Stimulated activated CD8-positive, alpha-beta memory T cell treated with anti-CD3 and anti-CD28 coated beads, Interleukin-4, amount 100 ng/mL, for 24 hours (primary cell): ENCODE measurements at regions not wholly inside any gene's neighbourhood (a gene's known extent, or its start where the extent isn't known, plus 50 kb on each side); places are given as distances from the start of the nearest gene placed in this dataset.

ENCODE experiments used
- DNase-seq: peaks from one replicate; pipeline ENCODE4 v3.0.0-alpha.2; 2020; ENCODE audit warnings: low read depth

- no peak for DNase-seq
Observed at GRCh38 chr2:177021706-177022343, 190.8 kb upstream of the HNRNPA3 start.

GRCh38 chr2:177024765-177025164, 187.8 kb upstream of the HNRNPA3 start:
- DNase-seq, result no peak

- no peak for DNase-seq
Observed at GRCh38 chr2:177026253-177026652, 186.3 kb upstream of the HNRNPA3 start.

- no peak for DNase-seq
Observed at GRCh38 chr2:177026956-177027355, 185.6 kb upstream of the HNRNPA3 start.

- no peak for DNase-seq
Observed at GRCh38 chr2:177028296-177028695, 184.3 kb upstream of the HNRNPA3 start.

GRCh38 chr2:177029075-177029474, 183.5 kb upstream of the HNRNPA3 start:
- no peak for DNase-seq

- no peak for DNase-seq
Observed at GRCh38 chr2:177029501-177029900, 183.1 kb upstream of the HNRNPA3 start.

DNA sequence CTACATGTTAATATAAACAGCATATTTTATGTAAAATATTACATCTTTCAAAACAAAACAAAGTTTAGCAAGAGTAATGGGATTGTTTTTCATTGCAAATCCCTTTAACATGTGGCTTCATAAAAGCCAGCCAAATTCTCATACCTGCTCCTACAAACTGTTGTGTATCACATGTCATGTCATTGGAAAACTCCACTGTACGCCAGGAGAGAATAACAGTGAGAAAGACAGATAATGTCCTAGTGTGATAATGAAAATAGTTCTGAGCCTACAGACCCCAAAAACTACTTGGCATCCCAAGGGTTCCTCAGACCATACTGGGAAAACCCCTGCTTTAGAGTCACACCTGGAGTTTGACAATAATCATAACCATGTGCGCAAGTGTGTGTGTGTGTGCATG, 182.7 kb upstream of the HNRNPA3 start:
- no peak for DNase-seq

GRCh38 chr2:177030451-177031105, 182.0 kb upstream of the HNRNPA3 start:
- no peak for DNase-seq

- DNase-seq, result no peak
Observed at GRCh38 chr2:177031438-177032180, 181.0 kb upstream of the HNRNPA3 start.

GRCh38 chr2:177036747-177037146, 175.8 kb upstream of the HNRNPA3 start:
- DNase-seq, result no peak

DNA sequence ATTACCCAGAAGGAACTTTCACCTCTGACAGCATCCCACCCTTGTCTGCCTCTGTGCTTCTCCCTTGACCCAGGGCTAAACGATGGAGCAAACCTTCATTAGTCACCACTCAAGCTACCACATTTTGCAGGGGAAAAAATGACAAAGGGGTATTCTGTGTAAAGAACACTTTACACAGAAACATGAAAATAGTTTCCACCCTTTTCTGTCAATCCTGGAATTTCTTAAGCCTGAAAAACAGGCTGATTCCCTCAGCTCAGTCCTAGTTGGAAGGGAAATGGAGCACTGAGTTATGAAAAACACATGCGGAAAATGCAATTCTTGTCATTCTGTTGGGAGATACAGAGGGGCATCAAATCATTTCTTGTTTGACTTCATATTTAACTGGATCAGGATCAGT, 175.0 kb upstream of the HNRNPA3 start:
- DNase-seq, result no peak

- DNase-seq, result no peak
Observed at GRCh38 chr2:177038787-177039484, 173.7 kb upstream of the HNRNPA3 start.

GRCh38 chr2:177042311-177042710, 170.3 kb upstream of the HNRNPA3 start:
- DNase-seq, result no peak

DNA sequence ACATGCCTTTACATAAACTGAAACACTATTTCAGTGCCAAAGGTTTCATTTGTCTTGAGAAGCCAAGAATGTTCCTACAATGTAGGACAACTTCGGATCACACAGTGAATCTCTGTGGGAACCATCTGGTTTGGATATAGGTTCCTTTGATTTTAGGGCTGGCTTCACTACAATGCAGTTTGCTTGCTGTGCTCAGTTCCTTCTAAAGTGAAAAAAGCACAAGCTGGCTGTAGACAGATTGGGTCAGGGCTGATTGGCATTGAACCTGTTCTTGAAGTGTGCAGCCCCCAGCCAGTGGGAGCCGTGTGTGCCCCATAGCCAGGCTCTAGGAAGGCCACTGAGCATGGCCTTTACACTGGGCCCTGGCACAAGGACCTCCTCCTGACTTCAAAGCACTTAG, 167.9 kb upstream of the HNRNPA3 start:
- no peak for DNase-seq

DNA sequence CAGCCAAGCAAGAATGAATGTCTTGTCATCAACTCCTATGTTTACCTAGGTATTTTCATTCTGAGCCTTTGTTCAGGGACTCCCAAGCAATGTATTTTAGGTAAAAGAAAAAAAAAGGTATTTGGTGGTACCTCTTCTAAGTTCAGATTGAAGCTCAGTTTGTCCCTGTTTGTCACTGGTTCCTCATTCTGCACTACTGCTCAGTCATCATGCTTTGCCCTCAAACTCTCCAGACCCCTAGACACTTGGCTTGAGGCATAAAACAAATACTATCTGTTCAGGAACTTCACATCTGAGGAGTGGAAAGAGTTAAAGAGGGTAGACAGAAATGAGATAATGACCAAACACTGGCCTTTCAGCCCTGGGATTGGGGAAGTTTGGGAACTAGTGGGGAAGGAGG, 163.6 kb upstream of the HNRNPA3 start:
- no peak for DNase-seq

GRCh38 chr2:177051278-177051677, 161.3 kb upstream of the HNRNPA3 start:
- DNase-seq, result no peak

- DNase-seq, result no peak
Observed at GRCh38 chr2:177052471-177052870, 160.1 kb upstream of the HNRNPA3 start.

DNA sequence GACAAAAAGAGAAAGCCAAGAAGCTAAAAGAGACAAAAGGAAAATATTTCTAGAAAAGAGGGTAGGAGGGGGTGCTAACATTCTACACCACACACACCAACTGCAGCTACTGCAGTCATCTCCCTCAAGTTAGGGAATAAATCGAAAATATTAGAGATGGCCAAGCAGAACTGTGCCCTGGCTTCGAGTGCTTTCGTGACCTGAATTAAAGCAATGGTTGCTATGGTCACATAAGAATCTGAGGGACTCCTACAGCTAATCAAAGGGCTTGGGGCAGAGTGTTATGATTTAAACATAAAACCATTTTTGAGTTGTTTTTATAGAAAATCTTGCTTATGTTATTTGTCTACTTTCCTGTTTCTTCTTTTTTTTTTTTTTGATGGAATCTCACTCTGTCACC, 159.6 kb upstream of the HNRNPA3 start:
- no peak for DNase-seq

- DNase-seq, result no peak
Observed at GRCh38 chr2:177053716-177054115, 158.9 kb upstream of the HNRNPA3 start.

DNA sequence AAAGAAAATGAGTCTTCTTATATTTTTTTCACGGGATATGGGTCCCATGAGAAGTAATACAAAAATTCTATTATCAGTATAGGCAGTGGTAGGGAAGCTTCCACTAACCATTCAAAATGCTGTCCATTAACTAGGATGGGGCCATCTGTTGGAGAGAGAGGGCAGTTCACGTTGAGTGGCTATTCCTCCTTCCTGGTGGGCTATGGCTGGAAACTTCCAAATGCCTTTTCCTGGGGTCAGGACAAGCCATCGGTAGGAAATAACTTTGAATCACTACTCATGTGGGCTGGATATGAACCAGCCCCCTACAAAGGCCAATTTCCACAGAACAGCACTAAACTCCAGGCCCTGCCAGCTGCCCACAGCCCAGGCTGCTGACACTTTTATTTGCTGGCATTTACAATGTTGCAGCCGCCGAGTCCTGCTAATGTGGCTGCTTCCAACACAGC, 156.1 kb upstream of the HNRNPA3 start:
- no peak for DNase-seq

GRCh38 chr2:177058747-177059146, 153.8 kb upstream of the HNRNPA3 start:
- no peak for DNase-seq

DNA sequence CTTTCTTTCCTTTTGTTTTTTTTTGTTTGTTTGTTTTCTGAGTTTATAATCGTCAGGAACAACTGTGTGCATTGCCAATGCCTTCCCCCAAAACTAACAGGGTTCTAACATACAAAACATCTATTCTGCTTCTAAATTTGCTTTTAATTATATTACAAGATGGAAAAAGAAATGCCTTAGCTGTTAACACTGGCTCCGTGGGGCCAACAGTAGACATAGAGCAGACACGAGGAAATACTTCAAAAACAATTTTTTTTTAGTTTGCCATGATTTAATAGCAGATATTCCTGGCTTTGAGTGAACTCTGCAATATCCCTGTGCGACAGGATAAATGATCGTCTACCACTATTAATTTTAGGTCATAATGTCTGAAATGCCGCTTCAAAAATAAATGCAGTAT, 153.3 kb upstream of the HNRNPA3 start:
- no peak for DNase-seq
